B cell (primary cell): ENCODE measurements at regions not wholly inside any gene's neighbourhood (a gene's known extent, or its start where the extent isn't known, plus 50 kb on each side); places are given as distances from the start of the nearest gene placed in this dataset.

Experiments used
- EZH2 ChIP-seq: IDR thresholded peaks from 2 replicates; pipeline ENCODE4 v1.6.1; 2012; ENCODE audit warnings: borderline replicate concordance, low read depth, mild to moderate bottlenecking, moderate library complexity, low read length; ENCODE audit not compliant: insufficient read depth, poor library complexity, severe bottlenecking
- TF ChIP-seq, protein P1 (sequence below): fragments of 200-600 bp; IDR thresholded peaks from one replicate; pipeline ENCODE4 v1.8.0; 2022; ENCODE audit warnings: antibody characterized with exemption, mild to moderate bottlenecking

DNA sequence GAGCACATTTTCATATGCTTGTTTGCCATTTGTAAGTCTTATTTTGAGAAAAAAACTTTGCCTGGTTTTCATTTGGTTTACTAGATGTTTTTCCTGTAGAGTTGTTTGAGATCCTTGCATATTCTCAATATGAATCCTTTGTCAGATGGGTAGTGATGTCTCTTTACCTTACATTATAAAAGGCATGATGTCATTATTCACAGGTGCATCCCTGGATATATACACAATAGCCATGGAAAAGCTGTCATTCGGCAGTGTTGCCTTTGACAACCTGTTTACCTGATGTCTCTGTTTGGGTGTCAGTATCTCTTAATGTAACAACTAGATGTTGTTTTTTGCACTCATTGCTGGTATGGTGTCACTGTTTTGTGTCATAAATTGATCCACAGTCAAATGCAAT is 58.8 kb upstream of the MAL start:
- TF ChIP-seq, protein P1, sequence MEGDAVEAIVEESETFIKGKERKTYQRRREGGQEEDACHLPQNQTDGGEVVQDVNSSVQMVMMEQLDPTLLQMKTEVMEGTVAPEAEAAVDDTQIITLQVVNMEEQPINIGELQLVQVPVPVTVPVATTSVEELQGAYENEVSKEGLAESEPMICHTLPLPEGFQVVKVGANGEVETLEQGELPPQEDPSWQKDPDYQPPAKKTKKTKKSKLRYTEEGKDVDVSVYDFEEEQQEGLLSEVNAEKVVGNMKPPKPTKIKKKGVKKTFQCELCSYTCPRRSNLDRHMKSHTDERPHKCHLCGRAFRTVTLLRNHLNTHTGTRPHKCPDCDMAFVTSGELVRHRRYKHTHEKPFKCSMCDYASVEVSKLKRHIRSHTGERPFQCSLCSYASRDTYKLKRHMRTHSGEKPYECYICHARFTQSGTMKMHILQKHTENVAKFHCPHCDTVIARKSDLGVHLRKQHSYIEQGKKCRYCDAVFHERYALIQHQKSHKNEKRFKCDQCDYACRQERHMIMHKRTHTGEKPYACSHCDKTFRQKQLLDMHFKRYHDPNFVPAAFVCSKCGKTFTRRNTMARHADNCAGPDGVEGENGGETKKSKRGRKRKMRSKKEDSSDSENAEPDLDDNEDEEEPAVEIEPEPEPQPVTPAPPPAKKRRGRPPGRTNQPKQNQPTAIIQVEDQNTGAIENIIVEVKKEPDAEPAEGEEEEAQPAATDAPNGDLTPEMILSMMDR = no peak
- no peak for TF ChIP-seq EZH2
